Left lung (tissue), 4 donors: ENCODE measurements at regions not wholly inside any gene's neighbourhood (a gene's known extent, or its start where the extent isn't known, plus 50 kb on each side); places are given as distances from the start of the nearest gene placed in this dataset.
"Not testable (repeated sequence)": the region's sequence is repeated elsewhere in the genome, so short reads cannot be mapped to it uniquely, and the experiment has no call there.

Source experiments
- ATAC-seq: fragments of 200-7000 bp; cut with Tn5 transposase; one replicate; pipeline ENCODE4 v1.9.1; 2020; ENCODE audit warnings: moderate library complexity
- DNase-seq, 4 donors: peaks; one replicate each; pipeline ENCODE4 v3.0.0-alpha.2; 2013 to 2020
- H3K27ac ChIP-seq, 2 donors: fragments of 200-600 bp; sonication (generic) in 1 of 2; one replicate each; pipeline versions ENCODE4 v1.5.0 to v1.8.0; 2020 to 2021
- H3K27me3 ChIP-seq, 2 donors: fragments of 200-600 bp; sonication (generic) in 1 of 2; one replicate each; pipeline versions ENCODE4 v1.5.0 to v1.8.0; 2020 to 2021
- H3K36me3 ChIP-seq, 2 donors: fragments of 200-600 bp; sonication (generic) in 1 of 2; one replicate each; pipeline versions ENCODE4 v1.5.0 to v1.8.0; 2020 to 2021
- H3K4me1 ChIP-seq, 2 donors: fragments of 200-600 bp; one replicate each; pipeline ENCODE4 v1.8.0; 2021
- H3K4me3 ChIP-seq, 2 donors: fragments of 200-600 bp; sonication (generic) in 1 of 2; one replicate each; pipeline versions ENCODE4 v1.5.0 to v1.8.0; 2020 to 2021; ENCODE audit warnings: mild to moderate bottlenecking in 1 of 2
- H3K9me3 ChIP-seq, 2 donors: fragments of 200-600 bp; sonication (generic) in 1 of 2; one replicate each; pipeline versions ENCODE4 v1.5.0 to v1.8.0; 2020 to 2021
- CTCF ChIP-seq, 2 donors: fragments of 200-600 bp; sonication (generic) in 1 of 2; IDR thresholded peaks; one replicate each; pipeline versions ENCODE4 v1.5.0 to v1.8.0; 2021; ENCODE audit warnings: antibody characterized with exemption in 2 of 2
- intact Hi-C, 2 donors: fragments of 100-400 bp; cut with DNase I; formaldehyde crosslinking; loops; one replicate each; pipeline versions ENCODE4 v1.11.2 to v1.14.2; 2022
- donor health status: DM: no; HTN: yes; CAD: no.
- donor health status: DM: no; HTN: no; CAD: no.

GRCh38 chr4:145271194-145271593, 90.8 kb upstream of the OTUD4 start:
- ATAC-seq (no peak), DNase-seq (no peak)
- Histone ChIP-seq H3K4me3 (no peak overlapping the region), H3K9me3 (no peaks in the 10 kb centered on the region), H3K4me1 (no peaks in the 10 kb centered on the region), H3K36me3 (no peaks in the 10 kb centered on the region), H3K27me3 (no peaks in the 10 kb centered on the region), H3K27ac (no peak overlapping the region)
- no peak for TF ChIP-seq CTCF (IDR thresholded peaks at IDR 0.05)
- intact Hi-C loops, result no loop called here

- TF ChIP-seq CTCF (IDR thresholded peaks at IDR 0.05), result no peak
- Histone ChIP-seq H3K9me3 (no peaks in the 10 kb centered on the region), H3K4me3 (no peak overlapping the region), H3K27me3 (no peaks in the 10 kb centered on the region), H3K4me1 (no peaks in the 10 kb centered on the region), H3K36me3 (no peaks in the 10 kb centered on the region), H3K27ac (no peak overlapping the region)
- DNase-seq (no peak), ATAC-seq (no peak)
- intact Hi-C loops, result no loop called here
Observed at GRCh38 chr4:145266881-145267280, 86.5 kb upstream of the OTUD4 start.

- ATAC-seq (no peak), DNase-seq (no peak)
- H3K9me3 ChIP-seq, result peaks cover 0 to 15% of the 10 kb centered on the region in 2 donors
- no peak for TF ChIP-seq CTCF (IDR thresholded peaks at IDR 0.05)
- intact Hi-C loops, result no loop called here
- no peak overlapping the region for H3K27ac ChIP-seq
- H3K36me3 ChIP-seq, result no peaks in the 10 kb centered on the region
- no peaks in the 10 kb centered on the region for H3K27me3 ChIP-seq
- H3K4me3 ChIP-seq, result no peak overlapping the region
- H3K4me1 ChIP-seq, result no peaks in the 10 kb centered on the region
Observed at GRCh38 chr4:145260091-145260490, 79.7 kb upstream of the OTUD4 start.

GRCh38 chr4:145255311-145255710, 74.9 kb upstream of the OTUD4 start:
- intact Hi-C loops, result not testable (repeated sequence)

GRCh38 chr4:145252190-145252589, 71.8 kb upstream of the OTUD4 start:
- intact Hi-C loops, result no loop called here
- TF ChIP-seq CTCF (IDR thresholded peaks at IDR 0.05), result no peak
- no peaks in the 10 kb centered on the region for H3K9me3 ChIP-seq
- H3K36me3 ChIP-seq, result no peaks in the 10 kb centered on the region
- DNase-seq, result no peak
- no peaks in the 10 kb centered on the region for H3K27me3 ChIP-seq
- no peaks in the 10 kb centered on the region for H3K4me1 ChIP-seq
- H3K27ac ChIP-seq, result no peak overlapping the region
- no peak overlapping the region for H3K4me3 ChIP-seq
- ATAC-seq, result no peak

More at GRCh38 chr4:145255311-145255710, 74.9 kb upstream of the OTUD4 start:
- not testable (repeated sequence) for ATAC-seq, H3K4me1 ChIP-seq, DNase-seq, H3K4me3 ChIP-seq, H3K36me3 ChIP-seq, H3K27ac ChIP-seq, H3K27me3 ChIP-seq
- H3K9me3 ChIP-seq, result peaks cover 0 to 10% of the 10 kb centered on the region in 2 donors

- Histone ChIP-seq H3K9me3 (no peaks in the 10 kb centered on the region), H3K27me3 (no peaks in the 10 kb centered on the region), H3K36me3 (no peaks in the 10 kb centered on the region), H3K4me3 (no peak overlapping the region), H3K27ac (no peak overlapping the region), H3K4me1 (no peaks in the 10 kb centered on the region)
- intact Hi-C loops, result no loop called here
- ATAC-seq, result no peak
- DNase-seq, result no peak
- TF ChIP-seq CTCF (IDR thresholded peaks at IDR 0.05), result no peak
Observed at GRCh38 chr4:145251391-145251790, 71.0 kb upstream of the OTUD4 start.
